Dermis microvascular lymphatic vessel endothelial cell (primary cell): ENCODE measurements at regions not wholly inside any gene's neighbourhood (a gene's known extent, or its start where the extent isn't known, plus 50 kb on each side); places are given as distances from the start of the nearest gene placed in this dataset.
A peak's percentile ranks its signal among the peaks of the same experiment; 100 is the strongest.

Experiments
- DNase-seq, 2 donors: peaks; one replicate each; pipeline versions ENCODE4 v3.0.0 to v3.0.0-alpha.2; 2010; ENCODE audit warnings: low read depth in 2 of 2

- DNase-seq = no peak
These were observed 95.6 kb upstream of the FOXC1 start for GRCh38 chr6:1514078-1514477.

DNA sequence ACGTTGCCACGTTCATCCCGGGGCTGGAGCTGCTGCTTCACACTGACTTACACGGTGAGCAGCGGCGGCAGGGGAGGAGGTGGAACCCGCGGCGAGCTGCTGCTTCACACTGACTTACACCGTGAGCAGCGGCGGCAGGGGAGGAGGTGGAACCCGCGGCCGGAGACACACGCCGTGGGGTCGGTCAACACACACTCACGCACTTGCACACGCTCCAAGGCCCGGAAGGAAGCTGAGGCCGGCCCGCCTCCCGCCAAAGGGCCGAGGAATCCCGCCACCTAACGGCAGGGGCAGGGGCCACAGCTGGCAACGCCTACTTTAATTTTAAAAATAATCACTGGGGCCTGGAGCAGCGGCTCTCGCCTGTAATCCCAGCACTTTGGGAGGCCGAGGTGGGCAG lies 94.4 kb upstream of the FOXC1 start:
- no peak for DNase-seq

DNA sequence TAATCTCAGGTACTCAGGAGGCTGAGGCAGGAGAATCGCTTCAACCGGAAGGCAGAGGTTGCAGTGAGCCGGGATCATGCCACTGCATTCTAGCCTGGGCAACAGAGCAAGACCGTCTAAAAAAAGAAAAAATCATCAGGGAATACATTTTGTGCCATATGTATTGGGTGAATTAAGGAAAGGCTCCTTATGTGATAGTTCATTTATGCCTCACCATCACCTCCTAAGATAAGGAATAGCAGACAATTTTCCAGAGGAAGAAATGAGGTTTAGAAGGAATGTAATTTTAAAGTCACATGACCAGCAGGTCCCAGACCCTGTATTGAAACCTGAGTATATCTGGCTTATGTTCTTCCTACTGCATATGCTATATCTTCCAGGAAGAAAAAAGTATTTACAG lies 93.9 kb upstream of the FOXC1 start:
- no peak for DNase-seq

GRCh38 chr6:1516742-1517520 lies 92.8 kb upstream of the FOXC1 start:
- DNase-seq = no peak

DNA sequence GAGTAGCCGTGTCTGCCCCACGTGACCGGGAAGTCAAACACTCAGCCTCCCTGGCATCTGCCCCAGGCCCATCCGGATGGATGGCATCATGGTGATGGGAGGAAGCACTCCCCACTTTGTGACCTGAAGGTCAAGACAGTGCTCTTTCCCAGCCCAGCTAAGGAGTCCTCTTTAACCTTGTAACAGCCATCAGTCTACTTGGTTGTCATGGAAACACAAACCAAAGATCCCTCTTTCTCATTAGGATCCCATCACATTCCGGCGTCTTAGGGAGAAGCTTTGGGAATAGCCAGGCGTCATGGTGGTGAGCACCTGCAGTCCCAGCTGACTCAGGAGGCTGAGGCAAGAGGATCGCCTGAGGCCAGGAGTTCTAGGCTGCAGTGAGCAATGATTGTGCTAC lies 90.9 kb upstream of the FOXC1 start:
- DNase-seq = no peak

- DNase-seq = no peak
These were observed 90.1 kb upstream of the FOXC1 start for GRCh38 chr6:1519597-1519996.

- no peak for DNase-seq
These were observed 86.9 kb upstream of the FOXC1 start for GRCh38 chr6:1522779-1523178.

- DNase-seq = peak; percentile 36 to 73
These were observed 85.7 kb upstream of the FOXC1 start for GRCh38 chr6:1524040-1524480.

- DNase-seq = no peak
These were observed 84.2 kb upstream of the FOXC1 start for GRCh38 chr6:1525364-1526038.

GRCh38 chr6:1526398-1527072 lies 83.2 kb upstream of the FOXC1 start:
- no peak for DNase-seq

DNA sequence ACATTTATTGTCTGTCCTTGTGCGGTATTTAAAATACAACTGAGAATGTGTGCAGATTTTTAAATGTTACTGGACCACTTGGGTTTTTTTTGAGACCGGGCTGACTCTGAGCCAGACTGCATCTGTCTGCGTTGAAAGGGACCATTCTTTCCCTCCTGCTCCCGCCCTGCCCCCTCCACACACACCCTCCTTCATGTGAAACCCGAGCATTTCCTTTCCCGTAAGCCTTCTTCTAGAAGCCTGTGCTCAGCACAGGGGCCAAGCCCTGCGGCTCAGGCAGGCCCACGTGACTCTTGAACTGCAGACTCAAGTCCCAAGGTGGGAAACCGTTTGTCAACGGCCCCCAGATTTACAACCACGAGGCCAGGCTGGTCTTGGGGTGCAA lies 82.7 kb upstream of the FOXC1 start:
- peak in 1 of 2 donors; percentile 6 for DNase-seq

GRCh38 chr6:1535295-1535694 lies 74.4 kb upstream of the FOXC1 start:
- DNase-seq = peak; percentile 50 to 88

DNA sequence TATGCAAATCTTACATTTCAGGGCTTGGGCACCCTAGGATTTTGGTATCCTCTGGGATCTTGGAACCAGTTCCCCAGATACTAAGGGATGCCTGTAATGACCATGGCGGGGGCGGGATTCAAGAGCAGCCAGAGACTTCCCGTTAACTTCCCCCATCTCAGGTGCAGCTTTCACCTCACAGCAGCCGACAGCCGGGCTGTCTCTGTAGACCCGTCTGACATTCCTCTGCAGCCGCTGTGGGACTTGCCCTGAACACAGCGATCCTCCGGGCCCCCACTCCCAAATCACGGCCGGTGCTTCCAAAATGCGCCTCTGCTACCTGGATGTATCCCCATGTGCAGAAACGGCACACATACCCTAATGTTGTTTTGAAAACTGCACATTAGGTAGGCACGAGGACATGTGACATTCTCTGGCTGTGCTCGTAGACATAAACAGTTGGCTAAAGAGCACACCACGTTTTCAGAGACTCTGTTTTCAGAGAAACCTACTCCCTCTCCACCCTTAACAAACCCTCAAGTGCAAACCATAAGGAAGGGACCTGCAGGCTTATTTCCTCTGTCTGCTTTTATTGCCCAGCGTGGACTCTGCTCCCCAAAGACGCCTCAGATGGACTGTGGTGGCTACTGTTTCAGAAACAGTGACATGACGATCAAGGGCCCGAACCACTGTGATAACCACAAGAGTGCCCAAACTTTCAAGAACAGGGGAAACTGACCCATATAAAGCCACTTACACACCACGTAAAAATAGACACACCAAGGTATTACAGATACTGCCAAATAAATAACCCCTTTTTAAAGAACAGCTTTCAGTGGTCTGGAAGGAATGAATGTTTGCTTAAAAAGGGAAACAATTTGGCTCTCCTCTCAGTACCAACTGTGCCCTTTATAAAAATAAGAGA lies 72.9 kb upstream of the FOXC1 start:
- DNase-seq = no peak

DNA sequence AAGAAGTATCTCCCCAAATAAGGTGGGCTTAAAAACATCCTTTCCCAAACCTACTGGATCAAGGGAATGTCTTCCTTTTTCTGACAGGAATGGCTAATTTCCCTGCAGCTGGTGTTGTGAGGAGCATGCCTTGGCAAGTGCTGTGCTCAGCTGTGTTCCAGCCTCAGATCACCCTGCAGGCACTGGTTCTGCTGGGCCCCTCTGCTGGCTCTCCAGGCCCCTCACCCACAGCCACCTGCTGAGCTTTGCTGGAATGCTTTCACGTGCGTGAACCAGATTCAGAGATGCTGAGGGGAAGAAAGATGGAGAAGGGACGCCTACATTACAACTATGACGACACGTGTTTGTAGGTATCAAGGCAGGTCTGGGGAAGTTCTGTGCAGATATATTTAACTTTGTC lies 71.3 kb upstream of the FOXC1 start:
- no peak for DNase-seq

DNA sequence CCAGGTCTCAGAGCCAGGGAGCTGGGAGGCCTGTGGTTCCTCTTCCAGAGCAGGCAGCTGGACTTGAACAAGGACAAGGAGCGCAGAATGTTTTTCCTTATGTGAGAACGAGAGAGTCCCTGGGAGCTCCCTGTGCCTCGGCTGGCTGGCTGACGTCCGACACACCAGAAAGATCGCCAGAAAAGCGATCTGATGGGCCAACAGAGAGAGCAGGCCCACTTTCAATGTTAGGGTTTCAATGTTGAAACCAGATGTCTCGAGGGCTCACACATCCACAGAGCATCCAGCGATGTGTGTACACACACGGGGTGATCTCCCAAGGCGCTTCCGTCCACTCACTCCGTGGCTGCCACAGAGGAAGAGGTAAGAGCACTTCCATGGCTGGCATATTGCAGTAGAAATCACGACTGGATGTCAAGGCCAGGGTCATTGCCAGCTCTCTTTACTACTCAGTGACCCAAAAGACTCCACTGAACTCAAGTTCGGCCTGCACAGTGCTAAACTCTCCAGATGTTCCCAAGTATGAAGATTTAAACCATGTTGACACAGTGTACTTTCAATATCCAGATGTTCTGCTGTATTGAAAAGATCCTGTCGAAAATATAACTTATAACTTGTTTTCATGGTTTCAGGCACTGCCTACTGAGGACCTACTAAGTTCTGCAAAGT lies 70.8 kb upstream of the FOXC1 start:
- DNase-seq = no peak

DNA sequence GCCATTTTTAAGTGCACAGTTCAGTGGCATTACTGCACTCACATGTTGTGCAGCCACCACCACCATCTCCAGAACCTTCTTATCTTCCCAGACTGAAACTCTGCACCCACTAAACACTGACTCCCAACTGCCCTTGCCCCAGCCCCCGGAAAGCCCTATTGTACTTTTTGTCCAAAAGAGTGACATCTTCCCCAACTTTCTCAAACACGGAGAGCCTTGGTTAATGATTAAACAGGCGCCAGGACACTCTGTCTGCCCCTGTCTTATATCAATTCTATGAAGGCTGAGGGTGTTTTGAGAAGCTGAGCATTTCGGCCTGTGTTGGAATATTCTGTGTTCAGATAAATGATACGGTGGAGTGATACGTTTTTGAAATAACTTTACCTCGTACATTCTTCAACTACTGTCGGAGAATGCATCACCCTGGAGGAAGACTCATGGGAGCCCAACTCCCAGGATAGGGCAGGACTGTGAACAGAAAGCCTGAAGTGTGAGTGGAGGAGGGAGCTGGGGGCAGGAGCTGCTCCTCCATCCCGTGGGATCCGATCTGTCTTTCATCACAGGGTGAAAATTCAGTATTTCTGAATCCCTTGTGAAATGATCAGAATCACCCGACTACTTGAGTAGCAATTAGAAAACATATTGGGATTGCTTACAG lies 68.7 kb upstream of the FOXC1 start:
- no peak for DNase-seq

- DNase-seq = no peak
These were observed 67.4 kb upstream of the FOXC1 start for GRCh38 chr6:1542335-1542734.

DNA sequence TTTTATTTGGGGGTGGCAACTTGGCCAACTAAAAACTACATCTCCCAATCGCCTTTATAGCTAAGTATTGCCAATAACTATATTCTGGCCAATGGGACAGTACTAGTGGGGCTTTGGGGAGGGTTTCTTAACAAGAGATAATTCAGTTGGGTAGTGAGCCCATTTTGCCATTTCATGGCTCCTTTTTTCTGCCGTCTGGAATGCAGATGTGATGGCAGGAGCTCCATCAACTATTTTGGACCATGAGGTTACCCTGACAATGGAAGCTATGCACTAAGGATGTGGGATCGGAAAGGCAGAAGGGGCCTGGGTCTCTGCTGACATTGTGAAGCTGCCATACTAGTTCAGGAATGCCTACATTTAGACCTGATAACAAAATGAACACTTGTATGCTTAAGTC lies 67.0 kb upstream of the FOXC1 start:
- DNase-seq = no peak

DNA sequence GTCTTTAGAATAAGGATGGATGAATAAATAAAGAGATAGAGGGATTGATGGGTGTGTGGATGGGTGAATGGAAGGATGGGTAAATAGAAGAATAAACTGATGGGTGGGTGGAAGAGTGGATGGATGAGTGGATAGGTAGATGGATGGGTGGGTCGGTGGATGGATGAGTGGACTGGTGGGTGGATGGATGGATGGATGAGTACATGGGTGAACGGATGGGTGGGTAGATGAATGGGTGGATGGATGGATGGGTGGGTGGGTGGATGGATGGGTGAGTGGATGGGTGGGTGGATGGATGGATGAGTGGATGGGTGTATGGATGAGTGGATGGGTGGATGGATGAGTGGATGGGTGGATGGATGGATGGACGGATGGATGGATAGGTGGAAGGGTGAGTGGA lies 65.7 kb upstream of the FOXC1 start:
- DNase-seq = no peak

DNA sequence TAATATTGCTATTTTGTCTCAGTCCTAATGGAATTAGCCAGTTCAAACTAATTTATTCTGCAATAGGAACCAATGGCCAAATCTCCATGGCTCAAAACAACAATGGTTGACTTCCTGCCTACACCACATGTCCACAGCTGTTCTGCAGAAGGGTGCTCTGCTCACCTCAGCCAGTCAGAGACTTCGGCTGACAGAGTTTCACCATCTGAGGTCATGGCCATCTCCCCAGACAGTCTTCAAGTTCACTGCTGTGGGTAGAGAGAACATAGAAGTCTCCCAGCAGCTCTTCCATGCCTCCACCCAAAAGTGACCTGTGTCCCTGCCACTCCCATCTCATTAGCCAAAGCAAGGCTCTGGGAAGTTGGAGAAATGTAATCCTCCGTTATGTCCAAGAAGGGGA lies 65.1 kb upstream of the FOXC1 start:
- DNase-seq = no peak

DNA sequence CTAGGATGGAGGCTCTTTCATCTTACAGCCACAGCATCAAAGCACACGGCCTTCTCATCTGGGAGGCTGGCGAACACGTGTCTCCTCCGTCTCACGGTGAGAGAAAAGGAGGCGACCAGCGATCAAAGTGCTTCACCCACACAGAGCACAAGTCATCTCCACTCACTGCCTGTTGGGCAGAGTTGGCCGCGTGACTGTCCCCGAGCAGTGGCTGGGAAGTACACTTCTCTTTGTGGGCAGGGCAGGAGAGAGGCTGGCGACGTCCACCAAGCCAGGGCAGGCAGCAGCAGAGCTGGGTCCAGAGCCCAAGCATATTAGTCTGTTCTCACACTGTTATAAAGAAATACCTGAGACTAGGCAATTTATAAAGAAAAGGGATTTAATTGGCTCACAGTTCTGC lies 64.1 kb upstream of the FOXC1 start:
- no peak for DNase-seq
